Vagina (tissue), 2 donors: ENCODE measurements at regions not wholly inside any gene's neighbourhood (a gene's known extent, or its start where the extent isn't known, plus 50 kb on each side); places are given as distances from the start of the nearest gene placed in this dataset.
"Not testable (repeated sequence)": the region's sequence is repeated elsewhere in the genome, so short reads cannot be mapped to it uniquely, and the experiment has no call there.

Experiments used
- CTCF ChIP-seq, 3 experiments: fragments of 450-650 bp in 2 of 3; fragments of 200-600 bp in 1 of 3; sonication (generic) in 1 of 3; IDR thresholded peaks; one replicate each; pipeline ENCODE4 v1.5.1; 2017 to 2019; ENCODE audit warnings: antibody characterized with exemption in 3 of 3, mild to moderate bottlenecking in 2 of 3, moderate library complexity in 2 of 3
- POLR2A ChIP-seq, 2 donors: fragments of 450-650 bp; IDR thresholded peaks; one replicate each; pipeline ENCODE4 v1.6.1; 2017; ENCODE audit warnings: antibody characterized with exemption in 2 of 2, mild to moderate bottlenecking in 2 of 2, moderate library complexity in 2 of 2

- TF ChIP-seq CTCF, POLR2A (IDR thresholded peaks at IDR 0.05): not testable (repeated sequence)
Observed at GRCh38 chr5:101529094-101529493, 626.0 kb upstream of the ST8SIA4 start.
